ENCODE measurements at regions not wholly inside any gene's neighbourhood (a gene's known extent, or its start where the extent isn't known, plus 50 kb on each side); places are given as distances from the start of the nearest gene placed in this dataset.

DNA sequence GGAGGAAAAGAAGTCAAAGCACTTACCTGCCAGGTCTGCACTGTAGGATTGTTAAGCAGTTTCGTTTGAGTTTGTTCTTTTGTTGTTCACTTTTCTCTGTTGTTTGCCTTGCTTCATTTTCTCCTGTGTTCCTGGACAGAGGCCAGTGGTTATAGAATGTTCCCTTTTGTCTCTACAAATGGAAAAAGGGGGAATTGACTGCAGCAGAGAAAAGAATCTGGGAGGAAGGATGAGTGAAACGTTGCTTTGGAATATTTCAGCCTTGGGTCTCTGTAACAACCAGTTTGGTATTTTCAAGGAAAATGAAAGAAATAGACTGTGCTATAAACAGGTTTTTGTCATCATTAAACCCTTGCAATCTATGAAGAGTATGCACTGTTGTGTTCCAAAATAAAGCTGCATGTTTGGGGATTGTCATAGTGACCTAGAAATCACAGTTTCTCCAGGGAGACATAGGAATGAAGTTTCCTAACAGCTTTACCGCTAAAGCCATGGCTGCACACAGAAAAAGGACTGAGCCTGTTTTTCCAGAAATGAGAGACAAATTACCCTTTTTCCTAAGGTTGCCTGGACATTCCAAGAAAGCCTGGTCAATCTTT lies 60.8 kb upstream of the HABP2 start:
- Histone ChIP-seq H3K4me3 (no peak overlapping the region), H3K27ac (peak overlapping the region; percentile 30), H3K9me3 (no peaks in the 10 kb centered on the region), H3K4me1 (no peaks in the 10 kb centered on the region), H3K27me3 (ENCODE audit: insufficient read depth in 3 of 3, low read length in 2 of 3) (no peaks in the 10 kb centered on the region), H3K36me3 (ENCODE audit: insufficient read depth in 1 of 2, low read depth in 1 of 2) (no peaks in the 10 kb centered on the region)
- TF ChIP-seq CTCF (IDR thresholded peaks at IDR 0.05) = no peak
- WGBS, 3 donors = 7 to 25% (median 10%) methylated on average over 3 of the region's 3 CpGs
- DNase-seq = no peak
- ATAC-seq = peak in 2 of 4 donors; percentile 46 to 63
- intact Hi-C loops (cut with DNase I) = no loop called here

DNA sequence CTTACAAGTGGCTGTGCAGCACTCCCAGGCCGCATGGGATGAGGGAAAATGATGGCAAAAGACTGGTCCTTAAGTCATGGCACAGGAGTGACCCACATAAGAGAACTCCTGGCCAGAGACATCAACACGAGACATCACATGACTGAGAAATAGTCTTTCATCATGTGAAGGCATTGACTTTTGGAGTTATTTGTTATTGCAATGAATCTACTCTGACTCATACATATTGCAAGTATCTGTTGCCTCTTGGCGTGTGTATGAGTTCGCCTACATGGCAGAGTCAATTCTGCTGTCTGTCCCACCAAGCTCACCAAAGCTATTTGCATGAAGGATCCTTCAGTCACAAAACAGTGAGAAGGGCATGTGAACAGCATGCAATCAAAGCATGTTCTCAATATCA lies 59.7 kb upstream of the HABP2 start:
- WGBS, 3 donors = 93 to 95% (median 94%) methylated on average over 4 of the region's 4 CpGs
- ATAC-seq = peak in 1 of 4 donors; percentile 16
- no peaks in the 10 kb centered on the region for H3K4me1 ChIP-seq
- H3K27ac ChIP-seq = peak overlapping the region; percentile 4
- H3K9me3 ChIP-seq = no peaks in the 10 kb centered on the region
- no peak for TF ChIP-seq CTCF (IDR thresholded peaks at IDR 0.05)
- no peaks in the 10 kb centered on the region for H3K36me3 ChIP-seq (ENCODE audit: insufficient read depth in 1 of 2, low read depth in 1 of 2)
- intact Hi-C loops (cut with DNase I) = no loop called here
- H3K4me3 ChIP-seq = no peak overlapping the region
- H3K27me3 ChIP-seq (ENCODE audit: insufficient read depth in 3 of 3, low read length in 2 of 3) = no peaks in the 10 kb centered on the region
- no peak for DNase-seq

DNA sequence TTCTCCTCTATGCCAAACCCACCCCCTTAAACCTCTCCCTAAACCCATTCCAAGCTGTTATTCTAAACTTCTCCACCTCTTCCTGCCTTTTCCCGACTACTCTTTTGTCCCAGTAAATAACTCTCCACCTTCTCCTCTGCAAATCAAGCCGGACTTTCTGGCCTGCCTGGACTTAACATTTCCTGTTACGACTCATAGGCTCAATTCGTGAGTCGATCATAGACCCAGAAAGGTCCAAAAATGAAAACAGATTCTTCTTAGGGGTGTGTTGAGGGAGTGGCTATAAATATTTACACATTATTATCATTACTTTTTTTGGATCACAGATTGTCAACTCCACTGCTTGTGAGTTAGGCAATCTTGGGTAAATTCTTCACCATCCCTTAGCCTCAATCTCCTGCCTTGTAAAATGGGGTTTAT lies 59.0 kb upstream of the HABP2 start:
- no peak for TF ChIP-seq CTCF (IDR thresholded peaks at IDR 0.05)
- no peaks in the 10 kb centered on the region for H3K4me1 ChIP-seq
- H3K27me3 ChIP-seq (ENCODE audit: insufficient read depth in 3 of 3, low read length in 2 of 3) = no peaks in the 10 kb centered on the region
- no peak overlapping the region for H3K4me3 ChIP-seq
- no peaks in the 10 kb centered on the region for H3K9me3 ChIP-seq
- DNase-seq (no peak), ATAC-seq (no peak)
- WGBS, 3 donors = 56 to 63% (median 62%) methylated on average over 5 of the region's 5 CpGs
- H3K36me3 ChIP-seq (ENCODE audit: insufficient read depth in 1 of 2, low read depth in 1 of 2) = no peaks in the 10 kb centered on the region
- intact Hi-C loops (cut with DNase I) = no loop called here
- H3K27ac ChIP-seq = peak overlapping the region; percentile 4

DNA sequence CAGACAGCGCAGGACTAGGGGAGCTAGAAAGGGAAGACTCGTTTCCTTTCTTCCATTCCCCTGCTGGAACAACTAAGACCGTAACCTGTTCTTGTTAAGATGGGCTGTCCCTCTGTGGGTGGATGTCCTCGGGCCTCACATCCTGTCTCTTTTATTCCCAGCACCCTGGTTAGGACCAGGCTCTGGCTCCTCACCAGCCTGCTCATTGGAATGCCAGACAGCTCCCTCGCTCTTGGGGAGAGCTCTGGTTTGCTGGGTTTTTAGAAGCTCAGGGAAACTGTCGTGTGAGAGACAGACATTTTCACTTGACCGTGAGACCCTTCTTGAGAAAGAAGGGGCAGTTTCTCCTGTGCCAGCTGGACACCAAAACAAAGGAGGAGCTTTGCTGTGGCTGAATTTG lies 58.1 kb upstream of the HABP2 start:
- no peak overlapping the region for H3K27ac ChIP-seq
- no peaks in the 10 kb centered on the region for H3K4me1 ChIP-seq
- intact Hi-C loops (cut with DNase I) = no loop called here
- WGBS, 3 donors = 62 to 70% (median 64%) methylated on average over 7 of the region's 7 CpGs
- ATAC-seq (no peak), DNase-seq (no peak)
- no peaks in the 10 kb centered on the region for H3K36me3 ChIP-seq (ENCODE audit: insufficient read depth in 1 of 2, low read depth in 1 of 2)
- H3K9me3 ChIP-seq = no peaks in the 10 kb centered on the region
- H3K27me3 ChIP-seq (ENCODE audit: insufficient read depth in 3 of 3, low read length in 2 of 3) = no peaks in the 10 kb centered on the region
- TF ChIP-seq CTCF (IDR thresholded peaks at IDR 0.05) = no peak
- H3K4me3 ChIP-seq = no peak overlapping the region

DNA sequence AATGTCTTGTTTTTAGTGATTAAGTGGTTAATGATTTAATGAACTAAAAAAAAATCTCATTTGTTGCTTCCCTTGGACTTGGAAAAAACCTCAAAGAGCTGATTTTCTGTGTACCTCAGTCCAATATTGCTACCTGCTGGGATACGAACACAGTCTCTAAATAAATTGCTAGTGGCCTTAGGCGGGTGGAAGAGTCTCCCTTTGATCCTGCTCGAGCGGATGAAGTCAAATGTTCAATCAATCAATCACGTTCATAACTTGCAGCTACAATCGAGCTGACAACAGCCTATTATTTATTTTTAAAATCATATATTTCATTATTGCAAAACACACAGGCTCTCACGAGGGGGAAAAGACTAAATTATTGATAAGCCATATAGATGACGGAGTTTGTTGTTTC lies 57.3 kb upstream of the HABP2 start:
- H3K36me3 ChIP-seq (ENCODE audit: insufficient read depth in 1 of 2, low read depth in 1 of 2) = no peaks in the 10 kb centered on the region
- no peak for ATAC-seq
- no peaks in the 10 kb centered on the region for H3K27me3 ChIP-seq (ENCODE audit: insufficient read depth in 3 of 3, low read length in 2 of 3)
- H3K4me3 ChIP-seq = no peak overlapping the region
- no peaks in the 10 kb centered on the region for H3K4me1 ChIP-seq
- WGBS, 3 donors = 82 to 86% (median 84%) methylated on average over 8 of the region's 8 CpGs
- intact Hi-C loops (cut with DNase I) = no loop called here
- TF ChIP-seq CTCF (IDR thresholded peaks at IDR 0.05) = no peak
- no peak overlapping the region for H3K27ac ChIP-seq
- H3K9me3 ChIP-seq = no peaks in the 10 kb centered on the region
- DNase-seq = no peak

Data from psoas muscle (tissue), 7 donors.